IgD-negative memory B cell (primary cell): ENCODE measurements at regions not wholly inside any gene's neighbourhood (a gene's known extent, or its start where the extent isn't known, plus 50 kb on each side); places are given as distances from the start of the nearest gene placed in this dataset.
"Not testable (repeated sequence)": the region's sequence is repeated elsewhere in the genome, so short reads cannot be mapped to it uniquely, and the experiment has no call there.

Experiments
- H3K27ac Mint-ChIP-seq, 3 donors: one replicate each; pipeline ENCODE4 v1.8.0; 2020 to 2022; ENCODE audit warnings: mild to moderate bottlenecking in 3 of 3, mixed read lengths in 3 of 3, moderate library complexity in 1 of 3
- H3K27me3 Mint-ChIP-seq: one replicate; pipeline ENCODE4 v1.8.0; 2021; ENCODE audit warnings: mixed read lengths
- H3K36me3 Mint-ChIP-seq: one replicate; pipeline ENCODE4 v1.8.0; 2020; ENCODE audit warnings: mild to moderate bottlenecking, mixed read lengths
- H3K4me1 Mint-ChIP-seq, 3 donors: one replicate each; pipeline ENCODE4 v1.8.0; 2020 to 2022; ENCODE audit warnings: mixed read lengths in 3 of 3, mild to moderate bottlenecking in 1 of 3
- H3K4me3 Mint-ChIP-seq, 4 donors: one replicate each; pipeline ENCODE4 v1.8.0; 2020 to 2022; ENCODE audit warnings: mild to moderate bottlenecking in 4 of 4, mixed read lengths in 4 of 4, moderate library complexity in 3 of 4
- H3K9me3 Mint-ChIP-seq, 3 donors: one replicate each; pipeline ENCODE4 v1.8.0; 2020 to 2021; ENCODE audit warnings: mixed read lengths in 3 of 3, mild to moderate bottlenecking in 1 of 3

GRCh38 chr17:20840453-20840852 lies 202.4 kb downstream of the USP22 start:
- not testable (repeated sequence) for H3K27me3 Mint-ChIP-seq, H3K36me3 Mint-ChIP-seq, H3K4me1 Mint-ChIP-seq, H3K9me3 Mint-ChIP-seq
- Mint-ChIP-seq H3K4me3 (peak overlapping the region in 3 of 4 donors; percentile 63 to 89 (median 82)), H3K27ac (peak overlapping the region in 1 of 3 donors; percentile 65)

GRCh38 chr17:20840987-20841865 lies 201.6 kb downstream of the USP22 start:
- H3K4me1 Mint-ChIP-seq, H3K9me3 Mint-ChIP-seq, H3K27ac Mint-ChIP-seq, H3K27me3 Mint-ChIP-seq, H3K36me3 Mint-ChIP-seq: not testable (repeated sequence)
- H3K4me3 Mint-ChIP-seq = peak overlapping the region; percentile 45 to 92 (median 73)

DNA sequence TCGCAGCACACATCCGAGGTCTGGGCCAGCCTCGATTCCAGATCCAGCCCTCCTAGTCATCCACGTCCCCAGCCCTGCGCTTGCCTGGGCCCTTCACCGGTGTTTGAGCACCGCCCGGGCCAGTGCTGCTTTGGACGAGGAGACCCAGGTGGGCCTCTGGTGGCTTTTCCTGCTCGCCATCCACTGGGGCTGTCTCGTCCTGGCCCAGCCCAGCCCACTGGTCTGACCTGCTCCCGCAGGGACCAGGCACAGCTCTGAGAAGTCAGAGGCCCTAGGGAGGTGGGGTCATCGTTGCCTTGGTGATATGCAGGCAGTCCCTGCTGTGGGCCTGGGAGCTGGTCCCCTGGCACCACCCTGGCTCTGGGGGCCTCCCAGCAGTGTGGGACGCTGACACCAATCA lies 200.8 kb downstream of the USP22 start:
- H3K4me1 Mint-ChIP-seq, H3K9me3 Mint-ChIP-seq, H3K36me3 Mint-ChIP-seq, H3K27me3 Mint-ChIP-seq: not testable (repeated sequence)
- Mint-ChIP-seq H3K4me3 (peak overlapping the region in 1 of 4 donors; percentile 9), H3K27ac (peak overlapping the region in 1 of 3 donors; percentile 23)

DNA sequence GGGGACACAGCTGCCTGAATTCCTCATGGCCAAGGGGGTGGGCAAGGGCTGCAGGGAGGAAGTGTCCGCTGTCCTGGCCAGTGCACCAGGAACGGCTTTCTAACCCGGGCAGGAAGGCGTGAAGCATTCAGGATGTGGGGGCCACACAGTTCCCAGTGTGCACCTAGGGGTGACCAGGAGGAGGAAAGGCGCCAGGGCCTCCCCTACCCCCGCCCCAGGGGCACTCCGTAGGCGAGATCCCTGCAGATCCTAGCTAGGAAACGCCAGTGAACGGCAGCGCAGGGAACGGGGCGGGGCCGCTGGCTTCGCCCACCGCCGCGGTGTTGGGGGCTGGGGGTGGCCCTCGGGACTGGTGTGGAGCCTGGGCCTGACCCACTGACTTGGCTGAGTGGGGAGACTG lies 199.6 kb downstream of the USP22 start:
- not testable (repeated sequence) for H3K27ac Mint-ChIP-seq, H3K36me3 Mint-ChIP-seq, H3K27me3 Mint-ChIP-seq, H3K9me3 Mint-ChIP-seq, H3K4me1 Mint-ChIP-seq
- H3K4me3 Mint-ChIP-seq = peak overlapping the region in 2 of 4 donors; percentile 77 to 79

DNA sequence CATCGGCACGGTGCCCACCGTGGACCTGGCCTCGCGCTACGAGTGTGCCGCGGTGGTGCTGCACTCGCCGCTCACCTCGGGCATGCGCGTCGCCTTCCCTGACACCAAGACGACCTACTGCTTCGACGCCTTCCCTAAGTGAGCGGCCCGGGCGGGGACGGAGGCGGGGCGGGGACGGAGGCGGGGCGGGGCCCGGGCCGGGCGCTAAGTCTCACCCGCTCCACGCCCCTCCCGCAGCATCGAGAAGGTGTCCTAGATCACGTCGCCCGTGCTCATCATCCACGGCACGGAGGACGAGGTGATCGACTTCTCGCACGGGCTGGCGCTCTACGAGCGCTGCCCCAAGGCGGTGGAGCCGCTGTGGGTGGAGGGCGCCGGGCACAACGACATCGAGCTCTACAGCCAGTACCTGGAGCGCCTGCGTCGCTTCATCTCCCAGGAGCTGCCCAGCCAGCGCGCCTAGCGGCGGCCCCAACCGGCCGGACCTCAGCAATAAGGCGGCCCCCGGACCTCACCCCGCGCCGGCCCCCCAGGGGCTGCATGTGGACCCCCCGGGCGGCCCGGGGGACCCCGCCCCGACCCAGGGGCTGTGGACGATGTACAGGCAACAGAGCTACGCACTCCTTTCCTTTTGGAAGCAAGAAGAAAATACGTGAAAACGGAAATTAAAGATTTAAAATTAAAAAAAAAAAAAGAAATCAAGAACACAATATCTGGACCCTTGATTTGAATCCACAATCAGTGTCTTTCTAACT lies 198.8 kb downstream of the USP22 start:
- H3K4me1 Mint-ChIP-seq, H3K27me3 Mint-ChIP-seq, H3K9me3 Mint-ChIP-seq, H3K36me3 Mint-ChIP-seq, H3K27ac Mint-ChIP-seq: not testable (repeated sequence)
- peak overlapping the region in 1 of 4 donors; percentile 58 for H3K4me3 Mint-ChIP-seq

GRCh38 chr17:20848869-20849443 lies 193.9 kb downstream of the USP22 start:
- peaks cover 20% of the 10 kb centered on the region for H3K27me3 Mint-ChIP-seq
- H3K36me3 Mint-ChIP-seq, H3K4me3 Mint-ChIP-seq, H3K4me1 Mint-ChIP-seq, H3K27ac Mint-ChIP-seq, H3K9me3 Mint-ChIP-seq: not testable (repeated sequence)

GRCh38 chr17:20851591-20852238 lies 191.1 kb downstream of the USP22 start:
- H3K36me3 Mint-ChIP-seq, H3K27ac Mint-ChIP-seq: not testable (repeated sequence)
- peaks cover 29% of the 10 kb centered on the region for H3K27me3 Mint-ChIP-seq

GRCh38 chr17:20852239-20852989 lies 190.4 kb downstream of the USP22 start:
- peaks cover 29% of the 10 kb centered on the region for H3K27me3 Mint-ChIP-seq
- H3K4me1 Mint-ChIP-seq = peaks cover 0 to 8% (median 8%) of the 10 kb centered on the region in 3 donors
- H3K27ac Mint-ChIP-seq = no peak overlapping the region
- H3K9me3 Mint-ChIP-seq = no peaks in the 10 kb centered on the region
- no peaks in the 10 kb centered on the region for H3K36me3 Mint-ChIP-seq
- H3K4me3 Mint-ChIP-seq = peak overlapping the region; percentile 56 to 81 (median 68)

More at GRCh38 chr17:20851591-20852238, 191.1 kb downstream of the USP22 start:
- H3K9me3 Mint-ChIP-seq, H3K4me1 Mint-ChIP-seq: not testable (repeated sequence)
- peak overlapping the region in 3 of 4 donors; percentile 9 to 81 (median 72) for H3K4me3 Mint-ChIP-seq

GRCh38 chr17:20852990-20853370 lies 189.8 kb downstream of the USP22 start:
- H3K36me3 Mint-ChIP-seq = no peaks in the 10 kb centered on the region
- H3K9me3 Mint-ChIP-seq = no peaks in the 10 kb centered on the region
- H3K27me3 Mint-ChIP-seq = peaks cover 29% of the 10 kb centered on the region
- no peak overlapping the region for H3K27ac Mint-ChIP-seq
- peaks cover 0 to 8% (median 8%) of the 10 kb centered on the region in 3 donors for H3K4me1 Mint-ChIP-seq
- peak overlapping the region; percentile 56 to 72 (median 67) for H3K4me3 Mint-ChIP-seq

DNA sequence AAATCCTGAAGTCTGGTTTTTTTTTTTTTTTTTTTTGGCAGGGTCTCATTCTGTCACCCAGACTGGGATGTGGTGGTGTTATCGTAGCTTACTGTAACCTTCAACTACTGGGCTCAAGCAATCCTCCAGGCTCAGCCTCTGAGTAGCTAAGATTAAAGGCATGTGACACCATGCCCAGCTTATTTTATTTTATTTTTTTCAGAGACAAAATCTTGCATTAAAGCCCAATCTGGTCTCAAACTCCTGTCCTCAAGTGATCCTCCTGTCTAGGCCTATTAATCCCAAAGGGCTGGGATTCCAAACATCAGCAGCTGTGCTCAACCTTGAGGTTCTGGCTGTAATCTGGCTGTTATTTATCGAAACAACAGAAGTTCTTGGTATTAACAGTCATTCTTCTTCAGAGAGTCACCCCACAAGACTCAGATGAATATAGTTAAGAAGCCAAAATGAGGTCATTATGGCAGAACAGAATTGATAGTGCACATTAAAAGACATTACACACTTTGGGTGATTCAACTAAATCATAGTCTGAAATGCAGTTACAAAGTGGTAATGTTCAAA lies 186.8 kb downstream of the USP22 start:
- peaks cover 31% of the 10 kb centered on the region for H3K27me3 Mint-ChIP-seq
- not testable (repeated sequence) for H3K36me3 Mint-ChIP-seq, H3K27ac Mint-ChIP-seq, H3K4me1 Mint-ChIP-seq, H3K9me3 Mint-ChIP-seq, H3K4me3 Mint-ChIP-seq

- H3K4me1 Mint-ChIP-seq, H3K27ac Mint-ChIP-seq, H3K9me3 Mint-ChIP-seq: not testable (repeated sequence)
Measured at GRCh38 chr17:20866444-20867209, 176.2 kb downstream of the USP22 start.

DNA sequence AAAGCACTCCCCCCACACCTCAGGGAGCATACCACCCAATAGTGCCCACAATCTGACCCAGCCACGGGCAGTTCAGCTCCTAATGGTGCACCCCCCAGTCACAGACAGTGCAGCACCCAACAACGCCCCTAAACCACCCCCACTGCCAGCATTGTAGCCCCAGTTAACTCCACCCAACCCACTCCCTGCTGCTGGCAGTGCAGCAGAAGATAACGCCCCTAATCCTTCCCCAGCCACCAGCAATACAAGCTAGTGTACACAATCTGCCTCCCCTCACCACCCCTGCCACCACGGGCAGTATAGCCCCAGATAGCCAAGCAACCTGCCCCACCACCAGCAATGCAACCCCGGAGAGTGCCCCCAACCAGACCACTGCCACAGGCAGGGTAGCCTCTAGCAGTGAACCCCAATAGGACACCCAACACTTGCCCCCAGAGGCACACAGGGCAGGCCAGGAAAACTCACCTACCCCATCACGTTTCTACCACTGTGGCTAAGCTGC lies 175.3 kb downstream of the USP22 start:
- not testable (repeated sequence) for H3K27ac Mint-ChIP-seq, H3K36me3 Mint-ChIP-seq, H3K4me1 Mint-ChIP-seq, H3K9me3 Mint-ChIP-seq, H3K27me3 Mint-ChIP-seq, H3K4me3 Mint-ChIP-seq

More at GRCh38 chr17:20866444-20867209, 176.2 kb downstream of the USP22 start:
- H3K27me3 Mint-ChIP-seq, H3K36me3 Mint-ChIP-seq, H3K4me3 Mint-ChIP-seq: not testable (repeated sequence)

- H3K36me3 Mint-ChIP-seq, H3K4me1 Mint-ChIP-seq, H3K4me3 Mint-ChIP-seq, H3K27ac Mint-ChIP-seq, H3K9me3 Mint-ChIP-seq, H3K27me3 Mint-ChIP-seq: not testable (repeated sequence)
Measured at GRCh38 chr17:20867938-20868661, 174.7 kb downstream of the USP22 start.
